ENCODE measurements at regions not wholly inside any gene's neighbourhood (a gene's known extent, or its start where the extent isn't known, plus 50 kb on each side); places are given as distances from the start of the nearest gene placed in this dataset.

DNA sequence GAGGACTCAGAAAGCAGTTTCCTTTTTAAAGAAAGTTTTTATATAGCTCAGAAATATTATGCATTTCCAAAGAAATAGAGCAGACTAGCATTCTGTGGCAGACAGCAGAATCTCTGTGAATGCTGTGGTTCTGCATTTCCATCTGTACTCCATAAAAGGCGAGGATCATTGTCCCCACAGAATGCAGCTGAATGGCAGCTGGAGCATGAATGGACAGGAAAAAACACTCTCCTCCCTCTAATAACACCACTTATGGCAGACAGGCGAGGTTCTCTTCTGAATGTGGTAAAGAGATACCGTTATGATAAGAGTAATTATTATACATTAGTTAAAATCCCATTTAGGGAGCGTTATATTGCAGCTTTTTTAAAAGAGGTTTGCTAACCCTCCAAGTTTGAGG lies 81.4 kb upstream of the WLS start:
- no peaks in the 10 kb centered on the region for H3K9me3 ChIP-seq
- no peaks in the 10 kb centered on the region for H3K4me1 ChIP-seq
- no peak overlapping the region for H3K4me3 ChIP-seq (ENCODE audit: low read depth, low read length)
- TF ChIP-seq, protein P1, sequence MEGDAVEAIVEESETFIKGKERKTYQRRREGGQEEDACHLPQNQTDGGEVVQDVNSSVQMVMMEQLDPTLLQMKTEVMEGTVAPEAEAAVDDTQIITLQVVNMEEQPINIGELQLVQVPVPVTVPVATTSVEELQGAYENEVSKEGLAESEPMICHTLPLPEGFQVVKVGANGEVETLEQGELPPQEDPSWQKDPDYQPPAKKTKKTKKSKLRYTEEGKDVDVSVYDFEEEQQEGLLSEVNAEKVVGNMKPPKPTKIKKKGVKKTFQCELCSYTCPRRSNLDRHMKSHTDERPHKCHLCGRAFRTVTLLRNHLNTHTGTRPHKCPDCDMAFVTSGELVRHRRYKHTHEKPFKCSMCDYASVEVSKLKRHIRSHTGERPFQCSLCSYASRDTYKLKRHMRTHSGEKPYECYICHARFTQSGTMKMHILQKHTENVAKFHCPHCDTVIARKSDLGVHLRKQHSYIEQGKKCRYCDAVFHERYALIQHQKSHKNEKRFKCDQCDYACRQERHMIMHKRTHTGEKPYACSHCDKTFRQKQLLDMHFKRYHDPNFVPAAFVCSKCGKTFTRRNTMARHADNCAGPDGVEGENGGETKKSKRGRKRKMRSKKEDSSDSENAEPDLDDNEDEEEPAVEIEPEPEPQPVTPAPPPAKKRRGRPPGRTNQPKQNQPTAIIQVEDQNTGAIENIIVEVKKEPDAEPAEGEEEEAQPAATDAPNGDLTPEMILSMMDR (IDR thresholded peaks at IDR 0.05; ENCODE audit: low read depth, low read length): no peak
- DNase-seq: no peak
- H3K36me3 ChIP-seq: no peaks in the 10 kb centered on the region
- H3K27me3 ChIP-seq: no peaks in the 10 kb centered on the region

DNA sequence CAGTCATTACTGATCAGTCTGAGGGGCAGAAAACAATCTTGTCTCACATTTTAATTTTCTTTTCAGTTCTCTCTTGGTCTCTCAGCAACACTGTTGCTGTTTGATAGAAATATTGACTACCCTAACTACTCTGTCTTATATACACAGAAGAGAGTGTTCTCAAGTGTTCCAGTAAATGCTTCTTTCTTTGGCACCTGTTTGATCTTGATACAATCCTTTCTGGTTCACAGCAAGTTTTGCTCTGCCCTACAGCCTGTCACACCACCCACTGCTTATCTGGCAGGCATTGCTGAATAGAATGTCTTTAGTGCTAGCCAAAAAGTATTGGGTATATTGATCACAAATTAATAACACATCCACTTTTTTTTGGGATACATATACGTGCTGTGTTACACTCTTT lies 75.7 kb upstream of the WLS start:
- Histone ChIP-seq H3K4me3 (ENCODE audit: low read depth, low read length) (no peak overlapping the region), H3K4me1 (no peaks in the 10 kb centered on the region), H3K9me3 (no peaks in the 10 kb centered on the region), H3K27me3 (no peaks in the 10 kb centered on the region), H3K36me3 (no peaks in the 10 kb centered on the region)
- TF ChIP-seq, protein P1 (IDR thresholded peaks at IDR 0.05; ENCODE audit: low read depth, low read length): no peak
- no peak for DNase-seq

DNA sequence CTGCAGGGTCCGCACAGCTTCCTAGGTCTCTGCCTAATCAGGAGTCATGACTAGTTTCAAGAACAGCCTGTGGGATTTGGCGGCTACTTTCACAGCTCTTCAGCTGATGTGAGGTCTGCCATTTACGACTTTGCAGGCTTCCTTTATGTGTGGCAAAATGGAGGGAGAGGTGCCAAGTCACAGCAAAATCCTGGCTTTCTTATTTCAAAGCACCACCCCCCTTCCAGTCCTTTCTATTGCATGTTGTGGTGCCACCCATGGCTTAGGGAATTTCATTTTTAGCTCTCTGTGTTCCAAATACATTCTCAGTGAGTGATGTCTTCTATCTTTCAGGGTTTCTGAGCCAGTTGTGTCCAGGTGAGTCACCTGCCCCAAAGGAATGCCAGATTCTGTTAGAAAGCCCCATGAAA lies 75.1 kb upstream of the WLS start:
- TF ChIP-seq, protein P1 (IDR thresholded peaks at IDR 0.05; ENCODE audit: low read depth, low read length): no peak

DNA sequence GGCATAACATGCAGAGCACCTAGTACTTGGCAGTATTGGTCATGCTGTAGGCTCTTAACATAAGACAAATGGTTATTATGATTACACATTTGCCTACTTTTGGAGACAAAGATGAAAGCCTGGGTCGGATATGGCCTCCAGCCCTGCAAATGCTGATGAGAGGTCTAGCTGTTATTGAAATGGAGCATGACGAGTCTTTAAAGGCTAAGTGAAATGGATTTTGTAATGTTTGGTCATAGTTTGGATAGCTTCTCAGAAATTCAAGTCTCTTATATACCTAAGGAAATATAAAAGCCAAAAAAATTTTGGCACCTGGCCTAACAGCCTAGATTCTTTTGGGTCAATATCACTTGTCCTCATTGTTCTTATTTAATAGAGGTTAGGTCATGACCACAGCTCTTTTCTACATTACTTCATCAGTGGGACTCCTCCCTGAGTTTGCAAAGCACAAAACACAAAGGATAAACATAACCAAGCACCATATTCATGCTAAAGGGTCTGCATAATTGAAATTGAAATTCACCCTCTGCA lies 69.2 kb upstream of the WLS start:
- Histone ChIP-seq H3K4me3 (ENCODE audit: low read depth, low read length) (no peak overlapping the region), H3K4me1 (no peaks in the 10 kb centered on the region), H3K9me3 (no peaks in the 10 kb centered on the region), H3K36me3 (no peaks in the 10 kb centered on the region), H3K27me3 (no peaks in the 10 kb centered on the region)
- TF ChIP-seq, protein P1 (IDR thresholded peaks at IDR 0.05; ENCODE audit: low read depth, low read length): no peak
- no peak for DNase-seq

More for the DNA sequence above, 75.1 kb upstream of the WLS start:
- H3K27me3 ChIP-seq: no peaks in the 10 kb centered on the region
- DNase-seq: no peak
- no peak overlapping the region for H3K4me3 ChIP-seq (ENCODE audit: low read depth, low read length)
- no peaks in the 10 kb centered on the region for H3K36me3 ChIP-seq
- no peaks in the 10 kb centered on the region for H3K9me3 ChIP-seq
- no peaks in the 10 kb centered on the region for H3K4me1 ChIP-seq

DNA sequence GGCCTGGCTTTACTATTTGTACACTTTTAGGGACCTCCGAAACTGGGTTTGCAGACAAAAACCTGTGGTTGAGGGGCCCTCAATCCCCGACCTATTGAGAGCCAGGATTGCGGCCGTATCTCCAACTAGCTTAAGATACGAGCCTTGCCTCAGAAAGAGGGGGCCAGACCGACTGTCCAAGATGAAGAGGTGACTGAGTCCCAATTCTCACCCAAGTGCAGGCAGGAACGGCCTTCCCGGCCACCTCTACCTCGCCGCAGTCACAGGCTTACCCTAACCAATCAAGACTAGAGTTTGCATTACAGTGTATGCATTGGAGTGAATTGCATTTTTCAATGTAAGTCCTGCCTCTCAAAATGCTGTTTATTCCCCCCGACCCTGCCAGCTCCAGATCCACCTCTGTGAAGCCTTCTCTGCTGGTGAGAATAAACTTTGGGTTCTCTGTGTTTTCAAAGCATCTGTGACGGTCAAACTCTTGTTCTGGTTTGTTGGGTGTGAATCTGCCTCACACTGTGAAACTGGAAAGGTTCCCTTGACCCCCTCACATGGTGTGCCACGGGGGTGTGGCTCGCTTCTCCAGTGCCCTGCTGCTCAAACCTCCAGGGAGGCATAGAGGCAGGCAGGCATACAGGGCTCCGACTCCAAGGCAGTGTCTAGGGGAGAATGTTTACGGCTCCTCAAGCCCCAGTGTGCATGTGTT lies 62.2 kb upstream of the WLS start:
- no peak for DNase-seq
- no peak overlapping the region for H3K4me3 ChIP-seq (ENCODE audit: low read depth, low read length)
- no peaks in the 10 kb centered on the region for H3K9me3 ChIP-seq
- TF ChIP-seq, protein P1 (IDR thresholded peaks at IDR 0.05; ENCODE audit: low read depth, low read length): no peak
- H3K36me3 ChIP-seq: no peaks in the 10 kb centered on the region
- H3K27me3 ChIP-seq: no peaks in the 10 kb centered on the region
- H3K4me1 ChIP-seq: no peaks in the 10 kb centered on the region

DNA sequence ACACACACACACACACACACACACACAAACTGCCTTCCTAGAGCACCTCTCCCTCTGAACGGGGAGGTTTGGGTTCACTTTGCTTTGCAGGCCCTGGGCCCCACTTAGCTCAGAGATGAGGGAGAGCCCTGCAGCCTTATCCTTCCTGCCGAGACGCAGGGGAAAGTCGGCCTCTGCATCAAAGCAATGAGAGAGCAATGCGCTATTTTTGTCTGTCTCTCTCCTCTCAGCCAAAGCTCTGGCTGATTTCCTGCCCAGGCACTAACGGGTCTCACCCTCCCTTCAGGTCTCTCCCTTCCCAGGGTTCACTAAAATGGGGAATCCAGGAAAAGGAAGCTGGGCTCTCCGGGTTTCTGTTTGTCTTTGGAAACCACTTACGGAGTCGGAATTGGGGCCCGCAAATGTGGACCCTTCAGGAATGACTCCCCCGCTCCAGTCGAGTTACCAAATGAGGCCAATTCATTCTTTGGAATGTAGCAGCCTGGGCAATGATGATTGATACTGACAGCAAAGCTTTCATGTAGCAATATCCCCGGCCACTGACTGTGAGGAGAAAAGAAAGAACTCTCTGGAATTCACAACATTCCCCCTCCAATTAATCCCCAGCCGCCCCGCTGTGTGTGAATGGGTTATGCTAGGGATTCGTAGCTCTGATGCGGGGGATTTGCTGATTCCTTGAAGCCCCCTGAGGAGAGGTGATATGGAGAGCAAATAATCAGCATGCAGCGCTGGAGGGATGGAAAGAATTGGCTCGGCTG lies 61.5 kb upstream of the WLS start:
- Histone ChIP-seq H3K36me3 (no peaks in the 10 kb centered on the region), H3K27me3 (no peaks in the 10 kb centered on the region), H3K9me3 (no peaks in the 10 kb centered on the region), H3K4me1 (no peaks in the 10 kb centered on the region), H3K4me3 (ENCODE audit: low read depth, low read length) (no peak overlapping the region)
- TF ChIP-seq, protein P1 (IDR thresholded peaks at IDR 0.05; ENCODE audit: low read depth, low read length): no peak
- no peak for DNase-seq
